Daoy (cell line): ENCODE measurements at regions not wholly inside any gene's neighbourhood (a gene's known extent, or its start where the extent isn't known, plus 50 kb on each side); places are given as distances from the start of the nearest gene placed in this dataset.

Experiments used
- DNase-seq: peaks from one replicate; pipeline ENCODE4 v3.0.0-alpha.2; 2015; ENCODE audit warnings: low read depth

DNA sequence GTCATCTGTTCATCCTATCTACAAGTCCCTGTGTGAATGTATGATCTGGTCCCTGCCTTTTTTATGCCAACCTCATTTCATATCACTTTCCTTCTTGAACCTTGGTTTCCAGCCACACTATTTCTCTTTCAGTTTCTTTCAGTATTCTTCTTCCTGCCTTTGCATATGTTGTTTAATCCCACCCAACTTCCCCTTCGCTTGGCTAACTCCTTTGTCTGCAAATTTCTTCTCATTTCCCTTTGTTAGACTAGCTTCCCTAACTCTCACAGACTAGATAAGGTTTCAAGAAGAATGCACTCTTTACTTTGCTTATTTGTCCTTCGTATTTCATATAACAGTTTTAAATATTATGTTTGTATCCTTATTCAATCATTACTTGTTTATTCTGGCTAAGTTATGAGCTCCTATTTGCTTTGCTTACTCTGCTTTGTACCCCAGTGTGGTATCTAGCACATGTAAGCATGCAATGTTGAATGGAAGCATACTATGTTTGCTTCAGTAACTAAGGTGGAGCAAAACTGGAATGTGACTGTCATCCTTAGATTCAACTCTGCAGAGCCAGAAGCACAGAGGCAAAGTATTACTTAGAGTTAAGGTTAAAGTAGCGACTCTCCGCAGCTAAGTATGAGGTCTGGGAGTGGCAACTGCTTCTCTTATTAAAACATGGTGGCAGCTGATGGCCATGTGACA, 681.3 kb downstream of the CPS1 start:
- no peak for DNase-seq

GRCh38 chr2:211241891-211242290, 685.5 kb downstream of the CPS1 start:
- no peak for DNase-seq

- DNase-seq = no peak
Observed at GRCh38 chr2:211247751-211248150, 691.4 kb downstream of the CPS1 start.

- no peak for DNase-seq
Observed at GRCh38 chr2:211248841-211249240, 692.4 kb downstream of the CPS1 start.

GRCh38 chr2:211251016-211251415, 694.6 kb downstream of the CPS1 start:
- DNase-seq = no peak

DNA sequence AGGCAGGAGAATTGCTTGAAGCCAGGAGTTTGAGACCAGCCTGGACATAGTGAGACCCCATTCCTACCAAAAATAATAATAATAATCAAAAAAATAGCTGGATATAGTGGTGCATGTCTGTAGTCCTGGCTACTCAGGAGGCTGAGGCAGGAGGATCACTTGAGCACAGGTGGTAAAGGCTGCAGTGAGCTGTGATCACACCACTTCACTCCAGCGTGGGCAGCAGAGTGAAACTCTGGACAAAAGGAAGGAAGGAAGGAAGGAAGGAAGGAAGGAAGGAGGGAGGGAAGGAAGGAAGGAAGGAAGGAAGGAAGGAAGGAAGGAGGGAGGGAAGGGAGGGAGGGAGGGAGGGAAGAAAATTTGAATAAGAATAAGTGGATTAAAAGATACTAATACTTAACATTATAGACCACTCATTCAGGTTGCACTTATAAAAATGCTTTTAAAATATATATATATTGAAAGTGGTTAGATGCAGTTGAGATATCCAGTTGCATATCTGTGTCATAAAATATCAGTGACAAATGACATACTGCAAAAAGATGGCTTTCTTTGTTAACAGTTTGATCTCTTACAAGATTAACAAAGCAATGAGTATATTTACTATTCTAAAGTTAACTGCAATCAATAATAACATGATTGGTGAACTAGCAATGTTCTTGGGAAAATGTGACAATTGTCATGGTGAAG, 702.4 kb downstream of the CPS1 start:
- no peak for DNase-seq

- no peak for DNase-seq
Observed at GRCh38 chr2:211259831-211260476, 703.6 kb downstream of the CPS1 start.

DNA sequence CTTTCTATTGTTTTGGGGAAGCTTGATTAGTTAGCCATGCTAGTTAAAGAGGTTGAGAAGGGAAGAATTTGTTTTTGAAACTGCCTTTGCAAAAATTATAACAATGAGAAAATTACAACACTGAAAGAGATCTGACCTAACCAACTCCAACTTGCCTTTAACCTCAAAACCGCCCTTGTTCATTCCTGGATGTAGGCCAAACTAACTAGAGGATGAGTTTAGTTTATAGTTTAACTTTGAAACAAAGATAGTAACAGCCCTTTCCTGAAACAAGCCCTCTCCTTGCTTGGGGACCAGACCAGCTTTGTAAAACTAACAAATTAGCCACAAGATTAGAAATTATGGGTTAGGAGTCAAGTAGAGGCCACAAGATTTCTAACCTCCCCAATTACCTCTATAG, 713.9 kb downstream of the CPS1 start:
- no peak for DNase-seq

- no peak for DNase-seq
Observed at GRCh38 chr2:211281430-211282073, 725.2 kb downstream of the CPS1 start.

DNA sequence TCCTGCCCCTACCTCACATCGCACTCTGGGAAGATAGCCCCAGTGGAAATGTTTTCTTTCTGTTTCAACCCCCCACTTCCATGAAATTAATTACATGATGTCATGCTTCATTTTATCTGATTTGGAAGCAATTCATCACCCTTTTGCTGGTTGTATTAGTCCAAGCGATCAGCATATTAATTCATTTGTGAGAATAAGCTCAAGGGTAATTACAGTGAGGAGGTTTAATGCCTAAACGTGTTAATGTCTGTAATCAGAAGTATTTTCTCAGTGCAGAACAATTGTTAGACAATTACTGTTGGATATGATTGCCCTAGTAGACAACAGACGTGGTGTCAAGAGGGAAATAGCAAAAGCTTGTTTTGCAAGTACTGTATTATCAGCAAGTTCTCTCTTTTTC, 746.3 kb downstream of the CPS1 start:
- no peak for DNase-seq

DNA sequence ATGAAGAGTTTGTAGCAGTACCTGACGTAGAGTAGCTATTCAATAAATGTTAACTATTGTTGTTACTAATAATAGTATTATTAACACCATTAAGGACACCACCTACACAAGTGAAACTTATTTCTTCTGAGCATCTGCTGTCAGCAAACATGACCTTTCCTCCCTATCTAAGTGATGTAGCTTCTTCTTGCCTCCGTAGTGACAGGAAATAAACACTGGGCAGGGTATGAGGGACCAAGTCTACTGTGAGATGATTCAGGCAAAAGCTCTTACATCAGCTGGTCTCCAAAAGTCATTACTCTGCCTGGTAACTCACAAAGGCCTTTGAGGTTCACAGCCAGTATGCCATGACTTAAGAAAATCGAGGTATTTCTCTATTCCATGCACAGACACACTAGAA, 750.5 kb downstream of the CPS1 start:
- no peak for DNase-seq
